ENCODE measurements at regions not wholly inside any gene's neighbourhood (a gene's known extent, or its start where the extent isn't known, plus 50 kb on each side); places are given as distances from the start of the nearest gene placed in this dataset.

GRCh38 chr7:98488167-98488566 lies 87.3 kb upstream of the BAIAP2L1 start:
- TF ChIP-seq, protein P1, sequence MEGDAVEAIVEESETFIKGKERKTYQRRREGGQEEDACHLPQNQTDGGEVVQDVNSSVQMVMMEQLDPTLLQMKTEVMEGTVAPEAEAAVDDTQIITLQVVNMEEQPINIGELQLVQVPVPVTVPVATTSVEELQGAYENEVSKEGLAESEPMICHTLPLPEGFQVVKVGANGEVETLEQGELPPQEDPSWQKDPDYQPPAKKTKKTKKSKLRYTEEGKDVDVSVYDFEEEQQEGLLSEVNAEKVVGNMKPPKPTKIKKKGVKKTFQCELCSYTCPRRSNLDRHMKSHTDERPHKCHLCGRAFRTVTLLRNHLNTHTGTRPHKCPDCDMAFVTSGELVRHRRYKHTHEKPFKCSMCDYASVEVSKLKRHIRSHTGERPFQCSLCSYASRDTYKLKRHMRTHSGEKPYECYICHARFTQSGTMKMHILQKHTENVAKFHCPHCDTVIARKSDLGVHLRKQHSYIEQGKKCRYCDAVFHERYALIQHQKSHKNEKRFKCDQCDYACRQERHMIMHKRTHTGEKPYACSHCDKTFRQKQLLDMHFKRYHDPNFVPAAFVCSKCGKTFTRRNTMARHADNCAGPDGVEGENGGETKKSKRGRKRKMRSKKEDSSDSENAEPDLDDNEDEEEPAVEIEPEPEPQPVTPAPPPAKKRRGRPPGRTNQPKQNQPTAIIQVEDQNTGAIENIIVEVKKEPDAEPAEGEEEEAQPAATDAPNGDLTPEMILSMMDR (IDR thresholded peaks at IDR 0.05; ENCODE audit: borderline replicate concordance, control extremely low read depth, extremely low read depth, insufficient read depth, missing control alignments): no peak
- DNase-seq (ENCODE audit: low spot score): no peak
- in situ Hi-C loops (cut with MboI; ENCODE audit: low sequenced_read_pairs, unreplicated experiment): no loop called here

DNA sequence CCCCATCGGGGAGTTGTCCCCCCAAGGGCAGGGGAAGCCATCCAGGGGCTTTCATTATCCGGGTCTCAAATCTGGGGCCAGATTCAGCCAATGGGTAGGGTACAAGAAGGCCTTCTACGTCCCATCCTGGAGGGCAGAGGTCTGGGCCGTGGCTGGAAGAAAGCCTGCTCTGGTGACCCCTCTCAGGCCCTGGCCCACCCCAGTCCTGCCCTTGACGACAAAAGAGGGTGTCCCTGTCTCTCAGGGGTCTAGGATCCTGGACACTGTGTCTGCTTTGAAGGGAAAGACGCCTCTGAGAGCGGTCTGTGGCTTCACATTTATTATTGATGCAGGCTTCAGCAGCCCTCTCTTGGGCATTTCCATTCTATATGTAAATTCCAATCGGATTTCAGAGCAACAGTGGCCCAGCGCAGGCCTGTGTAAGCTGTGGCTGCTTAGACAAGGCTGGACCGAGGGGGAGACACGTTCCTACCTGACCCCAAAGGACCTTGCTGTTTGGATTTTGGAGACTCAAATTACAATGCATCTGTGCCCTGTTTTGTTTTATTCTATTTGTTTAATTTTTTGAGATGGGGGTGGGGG lies 83.2 kb upstream of the BAIAP2L1 start:
- in situ Hi-C loops (cut with MboI; ENCODE audit: low sequenced_read_pairs, unreplicated experiment): no loop called here
- TF ChIP-seq, protein P1 (IDR thresholded peaks at IDR 0.05; ENCODE audit: borderline replicate concordance, control extremely low read depth, extremely low read depth, insufficient read depth, missing control alignments): no peak
- DNase-seq (ENCODE audit: low spot score): no peak

DNA sequence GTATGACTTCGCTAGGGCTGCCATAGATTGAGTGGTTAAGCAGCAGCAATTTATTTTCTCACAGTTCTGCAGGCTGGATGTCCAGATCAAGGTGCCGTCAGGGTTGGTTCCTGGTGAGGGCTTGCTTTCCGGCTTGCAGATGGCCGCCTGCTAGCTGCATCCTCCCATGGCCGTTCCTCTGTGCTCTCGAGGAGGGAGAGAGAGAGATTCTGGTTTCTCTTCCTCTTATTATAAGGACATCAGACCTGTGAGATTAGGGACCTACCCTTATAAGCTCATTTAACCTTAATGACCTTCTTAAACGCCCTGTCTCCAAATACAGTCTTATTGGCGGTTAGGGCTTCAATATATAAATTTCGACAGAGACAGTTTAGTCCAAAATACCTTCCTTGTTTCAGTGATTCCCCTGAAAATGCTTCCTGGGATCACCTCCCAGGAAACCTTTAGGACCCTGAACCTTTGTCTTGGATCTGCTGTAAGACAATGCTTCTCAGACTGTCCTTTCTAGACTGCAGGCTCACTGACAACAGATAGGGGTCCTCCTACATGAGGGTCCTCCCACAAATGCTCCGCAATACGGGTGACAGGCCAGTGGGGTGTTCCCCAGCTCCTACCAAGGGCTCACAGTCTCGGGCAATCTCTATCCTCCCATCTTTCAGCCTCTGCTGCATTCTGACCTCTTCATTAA lies 82.5 kb upstream of the BAIAP2L1 start:
- TF ChIP-seq, protein P1 (IDR thresholded peaks at IDR 0.05; ENCODE audit: borderline replicate concordance, control extremely low read depth, extremely low read depth, insufficient read depth, missing control alignments): no peak
- in situ Hi-C loops (cut with MboI; ENCODE audit: low sequenced_read_pairs, unreplicated experiment): no loop called here
- no peak for DNase-seq (ENCODE audit: low spot score)

DNA sequence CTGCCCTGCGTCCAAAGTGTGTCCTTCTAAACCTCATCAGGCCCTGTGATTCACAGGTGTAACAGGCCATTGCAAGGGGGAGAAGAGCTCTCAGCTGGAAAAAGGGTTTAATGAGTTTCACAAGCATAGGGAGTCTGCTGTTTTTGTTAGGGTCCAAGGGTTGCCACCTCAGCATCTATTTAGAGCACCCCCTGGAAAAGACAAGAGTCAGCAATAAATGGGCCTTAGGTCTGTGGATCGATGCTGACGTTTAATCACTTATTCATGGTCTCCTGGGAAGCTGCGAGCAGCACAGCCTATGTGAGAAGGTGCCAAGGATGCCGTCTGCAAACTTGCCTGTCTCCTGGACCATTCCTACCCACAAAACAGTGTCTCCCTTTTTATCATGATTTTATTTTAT lies 78.4 kb upstream of the BAIAP2L1 start:
- in situ Hi-C loops (cut with MboI; ENCODE audit: low sequenced_read_pairs, unreplicated experiment): no loop called here
- TF ChIP-seq, protein P1 (IDR thresholded peaks at IDR 0.05; ENCODE audit: borderline replicate concordance, control extremely low read depth, extremely low read depth, insufficient read depth, missing control alignments): no peak
- no peak for DNase-seq (ENCODE audit: low spot score)

GRCh38 chr7:98475352-98475751 lies 74.5 kb upstream of the BAIAP2L1 start:
- TF ChIP-seq, protein P1 (IDR thresholded peaks at IDR 0.05; ENCODE audit: borderline replicate concordance, control extremely low read depth, extremely low read depth, insufficient read depth, missing control alignments): no peak
- in situ Hi-C loops (cut with MboI; ENCODE audit: low sequenced_read_pairs, unreplicated experiment): no loop called here
- no peak for DNase-seq (ENCODE audit: low spot score)

DNA sequence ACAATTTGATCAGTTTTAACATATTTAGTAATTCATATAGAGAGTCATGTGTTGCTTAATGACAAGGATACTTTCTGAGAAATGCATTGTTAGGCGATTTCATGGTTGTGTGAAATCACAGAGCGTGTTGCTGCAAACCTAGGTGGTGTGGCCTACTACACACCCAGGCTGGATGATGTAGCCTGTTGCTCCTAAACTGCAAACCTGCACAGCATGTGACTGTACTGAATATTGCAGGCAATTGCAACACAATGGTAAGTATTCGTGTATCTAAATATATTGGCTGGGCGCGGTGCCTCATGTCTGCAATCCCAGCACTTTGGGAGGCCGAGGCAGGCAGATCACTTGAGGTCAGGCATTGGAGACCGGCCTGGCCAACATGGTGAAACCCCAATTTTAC lies 73.7 kb upstream of the BAIAP2L1 start:
- TF ChIP-seq, protein P1 (IDR thresholded peaks at IDR 0.05; ENCODE audit: borderline replicate concordance, control extremely low read depth, extremely low read depth, insufficient read depth, missing control alignments): no peak
- no peak for DNase-seq (ENCODE audit: low spot score)
- in situ Hi-C loops (cut with MboI; ENCODE audit: low sequenced_read_pairs, unreplicated experiment): no loop called here
